ENCODE measurements at regions not wholly inside any gene's neighbourhood (a gene's known extent, or its start where the extent isn't known, plus 50 kb on each side); places are given as distances from the start of the nearest gene placed in this dataset.

DNA sequence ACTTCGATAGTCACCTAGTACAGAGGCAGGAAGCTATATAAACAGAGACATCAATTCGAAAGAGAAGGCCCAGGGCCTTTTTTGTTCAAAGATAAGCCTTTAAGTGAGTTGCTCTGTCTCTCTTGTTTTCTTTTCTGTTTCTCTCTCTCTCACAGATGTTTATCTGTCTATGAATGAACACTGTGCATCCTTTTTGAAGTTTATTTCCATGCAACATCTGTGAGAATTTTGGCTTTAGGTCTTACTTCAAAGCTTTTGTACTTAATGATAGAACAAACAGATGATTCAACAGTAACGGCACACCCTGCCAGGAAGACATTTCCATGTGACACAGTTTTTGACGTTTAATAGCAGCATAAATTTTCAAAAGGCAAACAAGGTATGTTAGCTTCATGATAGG is 1413.1 kb upstream of the CDH6 start:
- DNase-seq: no peak

DNA sequence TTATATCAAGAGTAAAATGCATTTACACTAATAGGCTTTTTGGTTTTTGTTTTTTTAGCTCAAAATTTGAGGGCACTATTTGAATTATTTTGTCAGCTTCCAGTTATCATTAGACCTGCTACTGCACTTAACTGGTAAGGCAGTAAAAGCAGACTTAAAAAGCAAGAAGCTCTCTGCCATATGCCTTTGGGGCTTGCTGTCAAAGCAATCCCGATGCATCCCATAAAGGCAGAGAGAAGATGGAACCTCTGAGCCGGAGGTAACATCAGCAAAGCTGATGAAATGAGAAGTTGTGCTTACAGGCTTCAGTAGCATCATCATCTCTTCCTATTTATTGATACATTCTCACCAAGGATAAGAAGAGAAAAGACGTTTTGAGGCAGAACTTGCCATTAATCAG is 1414.3 kb upstream of the CDH6 start:
- no peak for DNase-seq

DNA sequence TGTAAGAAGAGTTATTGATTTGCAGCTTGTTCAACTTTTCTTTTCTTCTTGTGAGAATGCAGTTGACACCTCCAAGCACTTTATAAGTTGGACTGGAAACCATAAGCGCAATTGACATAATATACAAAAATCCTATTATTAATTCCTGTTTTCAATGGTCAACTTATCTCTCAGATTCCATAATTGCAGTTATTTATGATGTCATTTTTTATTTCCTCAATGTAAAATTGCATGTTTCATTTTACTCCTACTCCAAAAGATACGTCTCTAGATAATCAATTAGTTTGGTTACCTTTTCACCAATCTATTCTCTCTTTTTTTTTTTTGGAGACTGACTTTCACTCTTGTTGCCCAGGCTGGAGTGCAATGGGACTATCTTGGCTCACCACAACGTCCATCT is 1416.1 kb upstream of the CDH6 start:
- DNase-seq: no peak

DNA sequence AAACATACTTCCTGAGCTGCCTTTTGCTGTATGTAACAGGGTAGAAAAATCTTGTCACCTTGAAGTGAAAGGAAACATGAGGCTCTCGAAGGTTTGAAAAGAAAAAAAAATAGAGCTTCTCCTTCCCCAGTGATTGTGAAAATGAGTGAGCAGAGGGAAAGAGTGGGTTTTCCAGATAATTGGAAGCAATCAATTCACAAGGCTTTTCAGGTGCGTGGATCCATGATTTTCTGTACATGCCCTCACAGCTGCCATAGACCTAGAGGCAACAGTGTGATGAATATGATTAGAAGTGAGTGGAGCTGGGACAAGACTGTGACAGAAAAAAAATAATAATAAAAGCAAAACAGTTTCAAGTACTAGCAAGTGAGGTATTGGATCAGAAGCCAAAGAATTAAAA is 1422.5 kb upstream of the CDH6 start:
- no peak for DNase-seq

DNA sequence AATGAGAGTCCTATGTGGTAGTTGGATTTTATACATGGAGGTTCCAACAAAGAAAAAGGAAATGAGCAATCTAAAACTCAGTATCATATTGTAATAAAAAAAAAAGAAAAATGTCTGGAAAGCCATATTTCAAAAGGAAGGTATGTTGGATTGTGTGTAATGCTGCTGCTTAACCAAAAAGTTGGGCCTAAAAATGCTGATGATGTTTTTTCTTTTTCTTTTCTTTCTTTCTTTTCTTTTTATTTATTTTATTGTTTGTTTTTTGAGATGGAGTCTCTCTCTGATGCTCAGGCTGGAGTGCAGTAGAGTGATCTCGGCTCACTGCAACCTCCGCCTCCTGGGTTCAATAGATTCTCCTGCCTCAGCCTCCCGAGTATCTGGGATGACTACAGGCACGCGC is 1424.0 kb upstream of the CDH6 start:
- no peak for DNase-seq

DNA sequence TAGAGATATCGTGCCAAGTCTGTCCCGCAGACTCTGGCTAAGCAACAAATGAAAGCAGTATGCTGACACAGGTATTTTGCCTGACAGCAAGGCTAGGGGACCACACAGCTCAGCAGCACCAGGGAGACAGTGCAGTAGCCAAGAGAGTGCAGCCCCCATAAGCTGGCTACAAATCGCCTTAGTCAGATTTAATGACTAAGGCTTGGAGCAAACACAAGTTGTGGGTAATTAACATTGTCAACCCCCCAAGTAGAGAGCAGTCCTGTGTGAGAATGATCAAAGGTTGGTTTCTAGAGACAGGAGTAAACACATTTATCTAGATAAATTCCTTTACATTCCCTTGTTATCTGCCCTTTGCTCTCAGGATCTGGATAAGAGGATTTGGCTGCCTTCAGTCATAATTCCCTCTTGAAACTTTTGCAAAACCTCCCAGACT is 1434.5 kb upstream of the CDH6 start:
- DNase-seq: no peak

DNA sequence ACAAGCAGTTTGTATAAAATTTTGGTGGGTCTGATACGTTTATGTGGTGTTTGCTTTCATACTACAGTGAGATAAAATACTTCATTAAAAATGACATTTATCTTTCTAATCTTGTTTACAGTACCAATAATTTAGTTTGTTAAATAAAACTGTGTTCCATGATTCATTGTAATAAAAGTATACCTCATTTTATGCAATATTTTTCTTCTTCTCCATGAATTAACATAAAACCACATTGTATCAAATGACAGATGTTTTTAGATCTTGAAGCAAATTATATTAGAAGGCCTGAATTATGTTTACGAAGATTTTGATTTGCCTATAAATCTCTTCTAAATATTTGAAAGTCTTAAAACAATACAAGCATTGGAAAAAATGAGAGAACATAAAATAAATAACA is 1443.0 kb upstream of the CDH6 start:
- no peak for DNase-seq

DNA sequence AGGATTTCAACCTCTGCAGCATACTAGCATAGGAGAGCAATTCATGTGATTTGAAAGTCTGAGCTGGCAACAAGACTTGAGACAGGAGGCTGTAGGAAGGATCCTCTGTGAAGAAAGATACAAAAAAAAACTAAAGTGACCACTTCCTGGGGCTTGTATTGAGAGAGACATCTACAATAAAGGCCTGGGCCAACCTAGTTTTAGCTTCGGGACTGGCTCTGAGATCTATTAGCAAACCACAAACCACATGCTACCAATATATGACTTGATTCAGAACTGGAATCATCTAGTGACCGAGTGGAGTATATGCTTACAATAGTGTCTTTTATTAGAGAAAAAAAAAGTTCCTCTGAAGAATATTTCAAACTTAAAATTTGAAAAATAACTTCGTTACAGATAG is 1448.9 kb upstream of the CDH6 start:
- DNase-seq: no peak

DNA sequence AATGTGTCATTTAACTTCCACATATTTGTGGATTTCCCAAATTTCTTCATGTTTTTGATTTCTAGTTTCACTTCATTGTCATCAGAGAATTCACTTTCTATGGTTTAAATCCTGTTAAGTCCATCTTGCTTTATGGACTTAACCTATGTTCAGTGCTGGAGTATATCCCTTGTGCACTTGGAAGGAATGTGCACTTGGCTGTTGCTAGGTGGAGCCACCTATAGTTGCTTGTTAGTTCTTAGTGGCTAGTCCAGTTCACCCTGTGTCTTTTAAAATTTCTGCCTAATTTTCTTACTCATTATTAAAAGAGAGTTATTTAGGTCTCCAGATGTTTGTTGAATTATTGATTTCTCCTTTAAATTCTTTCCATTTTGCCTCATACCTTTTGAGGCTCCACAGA is 1472.5 kb upstream of the CDH6 start:
- DNase-seq: no peak

DNA sequence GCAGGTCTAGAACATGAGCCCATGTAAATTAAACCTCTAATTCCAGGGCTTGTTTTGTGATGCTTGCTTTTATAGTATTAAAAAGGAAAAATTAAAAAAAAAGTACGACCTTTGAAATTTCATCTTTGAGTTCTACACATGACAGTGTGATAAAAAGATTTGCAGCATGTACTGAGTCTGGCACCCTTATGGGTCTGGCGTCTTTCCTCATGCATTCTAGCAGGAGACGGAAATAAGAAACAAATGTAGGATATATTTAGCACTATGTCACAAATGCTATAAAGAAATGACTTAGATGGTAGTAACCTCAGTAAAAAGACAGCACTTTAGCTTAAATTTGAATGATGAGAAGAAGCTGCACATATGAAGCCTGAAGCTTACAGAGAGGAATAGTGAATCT is 1474.3 kb upstream of the CDH6 start:
- no peak for DNase-seq

DNA sequence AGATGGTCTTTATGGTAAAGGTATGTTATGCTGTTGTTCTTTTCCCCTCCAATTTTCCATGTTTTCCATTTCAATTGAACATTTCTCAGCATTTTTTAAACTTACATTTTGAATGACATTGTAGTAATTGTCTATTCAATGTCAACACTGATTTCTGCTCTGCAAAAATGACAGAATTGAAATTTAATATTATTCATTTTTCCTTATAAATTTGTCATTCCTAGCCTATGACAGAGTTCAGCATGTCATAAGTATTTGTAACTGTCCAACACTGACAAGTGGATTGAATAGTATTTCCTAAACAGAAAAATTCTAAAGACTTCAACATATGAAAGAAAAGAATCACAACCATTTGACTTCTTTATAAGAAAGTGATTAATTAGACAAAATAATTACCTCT is 1478.3 kb upstream of the CDH6 start:
- no peak for DNase-seq

DNA sequence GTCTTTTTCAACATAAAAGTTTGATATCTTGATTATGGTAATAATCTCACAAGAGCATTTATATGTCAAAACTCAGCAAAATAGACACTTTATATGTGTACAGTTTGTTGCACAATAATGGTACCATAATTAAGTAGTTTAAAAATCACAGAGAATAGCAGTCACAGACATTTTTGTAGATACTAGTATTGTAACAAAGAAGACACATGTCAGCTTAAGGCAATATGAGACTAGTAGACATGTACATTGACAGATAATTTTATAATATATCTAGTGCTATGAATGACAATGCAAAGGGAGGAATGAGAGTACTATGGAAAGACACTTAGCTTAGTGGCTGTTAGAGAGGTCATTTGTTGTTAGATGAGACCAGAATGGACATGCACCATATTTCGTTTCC is 1490.6 kb upstream of the CDH6 start:
- no peak for DNase-seq

DNA sequence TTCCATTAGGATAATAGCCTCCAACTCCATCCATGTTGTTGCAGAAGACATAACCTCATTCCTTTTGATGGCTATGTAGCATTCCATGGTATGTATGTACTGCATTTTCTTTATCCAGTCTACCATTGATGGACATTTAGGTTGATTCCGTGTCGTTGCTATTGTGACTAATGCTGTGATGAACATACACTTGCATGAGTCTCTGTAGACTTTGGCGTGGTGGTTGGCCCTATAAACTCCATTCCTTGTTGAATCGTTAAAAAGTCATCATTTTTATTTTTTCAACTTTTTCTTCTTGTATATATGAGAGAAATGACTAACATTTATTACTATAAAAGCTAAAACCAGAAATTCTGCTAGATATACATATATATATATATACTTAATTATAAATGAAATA is 1491.9 kb upstream of the CDH6 start:
- DNase-seq: no peak

DNA sequence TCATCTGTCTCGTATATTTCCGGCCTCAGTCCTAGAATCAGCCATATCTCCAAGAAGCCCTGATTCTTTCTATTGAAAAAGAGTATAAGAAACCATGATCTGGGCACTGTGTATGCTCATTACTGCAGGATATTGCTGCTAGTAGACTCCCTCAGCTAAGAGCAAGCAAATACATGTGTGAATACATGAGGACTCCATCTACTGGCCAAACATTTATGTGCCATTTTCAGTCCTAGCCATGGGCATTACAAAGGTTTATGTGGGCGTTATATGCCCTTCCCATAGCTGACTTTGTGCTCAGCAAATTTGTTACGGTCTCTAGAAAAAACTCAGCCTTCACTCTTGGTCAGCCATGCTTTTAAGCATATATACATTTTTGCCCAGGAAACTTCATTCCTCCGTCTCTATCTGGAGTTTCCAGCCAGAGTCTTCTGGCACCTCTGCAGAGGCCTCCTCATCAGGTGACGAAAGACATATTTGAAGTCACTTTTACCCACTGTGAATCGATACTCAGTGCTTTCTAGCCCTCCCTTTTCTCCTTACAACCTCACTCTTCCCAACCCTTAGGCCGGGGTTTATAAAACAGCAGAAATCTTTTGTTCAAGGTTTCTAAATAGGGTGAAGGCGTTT is 1495.6 kb upstream of the CDH6 start:
- no peak for DNase-seq

DNA sequence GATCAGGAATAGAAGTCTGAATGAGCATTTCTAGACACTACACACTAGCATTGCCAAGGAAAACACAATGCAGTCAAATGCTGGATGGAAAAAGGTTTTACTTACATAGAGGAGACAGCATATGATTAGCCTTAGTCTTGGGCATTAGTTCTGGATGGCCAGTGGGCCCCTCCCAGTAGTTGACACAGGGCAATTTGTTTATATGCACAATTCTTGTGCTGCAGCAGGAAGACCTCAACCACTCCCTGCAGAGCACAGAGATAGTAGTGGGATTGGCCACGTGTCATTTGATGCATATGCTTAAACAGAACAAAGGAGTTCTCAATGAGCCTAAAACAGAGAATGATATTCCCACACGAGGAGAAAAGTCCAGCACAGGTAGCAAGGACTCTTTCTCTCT is 1496.2 kb upstream of the CDH6 start:
- DNase-seq: no peak

DNA sequence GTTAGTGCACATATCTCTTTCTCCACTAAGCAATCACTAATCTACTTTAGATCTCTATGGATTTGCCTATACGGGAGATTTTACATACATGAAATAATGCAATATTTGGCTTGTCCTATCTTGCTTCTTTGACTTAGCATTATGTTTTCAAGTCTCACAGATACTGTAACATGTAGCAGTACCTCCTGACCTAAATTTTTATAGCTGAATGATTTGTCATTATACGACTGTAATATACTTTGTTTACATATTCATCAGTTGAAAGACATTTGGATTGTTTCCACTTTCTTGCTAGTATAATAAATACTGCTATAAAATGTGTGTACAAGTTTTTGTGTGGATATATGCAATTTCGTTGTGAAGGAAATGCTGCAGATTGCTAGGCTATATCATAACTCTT is 1520.8 kb upstream of the CDH6 start:
- DNase-seq: no peak

DNA sequence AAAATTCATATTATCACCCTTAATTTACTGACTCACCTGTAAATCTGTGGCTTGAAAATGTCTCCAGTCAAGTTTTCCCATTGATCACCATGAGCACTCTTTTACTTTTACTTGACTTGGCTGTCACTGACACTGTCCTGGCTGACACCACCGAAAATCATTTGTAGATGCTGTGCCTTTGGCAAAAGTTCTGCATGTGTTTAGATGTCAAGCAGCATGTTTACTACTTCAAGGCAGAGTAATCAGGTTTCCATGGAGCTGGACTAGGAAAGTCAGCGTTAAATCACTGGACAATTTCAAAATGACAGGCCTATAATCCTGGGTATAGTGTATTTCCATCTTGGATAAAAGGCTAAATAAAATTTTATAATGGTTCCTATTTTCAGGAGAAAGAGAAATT is 1530.6 kb upstream of the CDH6 start:
- no peak for DNase-seq

DNA sequence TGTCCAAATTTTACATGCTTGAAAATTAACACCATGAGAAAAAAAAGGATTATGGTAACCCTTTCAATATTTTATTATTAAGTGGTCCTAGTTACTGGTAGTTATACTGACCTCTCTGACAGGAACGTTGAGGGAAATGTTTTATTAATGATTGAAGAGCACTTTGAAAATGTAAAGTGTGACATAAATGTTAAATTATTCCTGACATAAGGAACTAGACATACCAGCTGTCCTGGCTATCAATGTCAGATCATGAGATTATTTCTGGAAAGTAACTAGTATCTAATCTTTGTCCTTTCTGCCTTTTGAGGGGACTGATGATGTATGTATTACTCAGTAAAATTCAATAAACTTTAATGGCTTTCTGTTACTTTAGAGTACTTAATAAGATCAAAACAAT is 1538.5 kb upstream of the CDH6 start:
- no peak for DNase-seq

DNA sequence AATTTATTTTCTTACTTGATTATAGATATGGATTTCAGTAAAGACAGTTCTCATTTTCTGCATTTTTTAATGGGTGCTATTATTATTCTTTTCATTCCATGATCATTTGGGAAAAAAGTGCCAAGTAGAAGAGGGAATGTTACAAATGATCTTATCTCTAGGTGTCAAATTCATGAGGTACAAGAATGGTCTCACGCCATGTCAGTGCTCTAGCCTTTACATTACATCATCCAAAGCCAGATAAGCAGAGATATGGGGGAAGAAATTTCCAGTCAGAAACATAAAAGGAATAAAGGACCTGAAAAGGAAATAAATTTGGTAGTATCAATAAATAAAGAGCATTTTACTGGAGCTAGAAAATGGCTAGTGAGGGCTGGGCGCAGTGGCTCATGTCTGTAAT is 1544.2 kb upstream of the CDH6 start:
- DNase-seq: no peak

DNA sequence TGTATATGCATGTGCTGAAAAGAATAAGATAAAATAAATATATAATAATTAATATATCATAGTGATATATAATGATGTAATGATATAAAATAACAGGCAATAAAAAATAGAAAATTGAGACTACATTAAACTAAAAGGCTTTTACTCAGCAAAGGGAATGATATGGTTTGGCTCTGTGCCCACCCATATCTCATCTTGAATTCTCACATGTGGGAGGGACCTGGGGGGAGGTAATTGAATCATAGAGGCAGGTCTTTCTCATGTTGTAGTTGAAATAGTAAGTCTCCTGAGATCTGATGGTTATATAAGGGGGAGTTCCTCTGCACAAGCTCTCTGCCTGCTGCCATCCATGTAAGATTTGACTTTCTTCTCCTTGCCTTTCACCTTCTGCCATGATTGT is 1550.9 kb upstream of the CDH6 start:
- no peak for DNase-seq

DNA sequence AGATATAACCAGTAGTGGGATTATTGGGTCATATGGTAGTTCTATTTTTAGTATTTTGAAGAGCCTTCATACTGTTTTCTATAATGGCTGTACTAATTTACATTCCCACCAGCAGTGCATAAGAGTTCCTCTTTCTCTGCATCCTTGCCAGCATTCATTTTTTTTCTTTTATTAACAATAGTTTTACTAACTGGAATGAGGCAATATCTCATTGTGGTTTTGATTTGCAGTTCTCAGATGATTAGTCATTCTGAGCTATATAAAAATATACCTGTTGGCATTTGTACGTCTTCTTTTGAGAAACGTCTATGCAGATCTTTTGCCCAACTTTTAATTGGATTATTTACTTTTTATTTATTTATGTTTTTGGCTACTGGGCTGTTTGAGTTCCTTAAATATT is 1579.3 kb upstream of the CDH6 start:
- DNase-seq: no peak

DNA sequence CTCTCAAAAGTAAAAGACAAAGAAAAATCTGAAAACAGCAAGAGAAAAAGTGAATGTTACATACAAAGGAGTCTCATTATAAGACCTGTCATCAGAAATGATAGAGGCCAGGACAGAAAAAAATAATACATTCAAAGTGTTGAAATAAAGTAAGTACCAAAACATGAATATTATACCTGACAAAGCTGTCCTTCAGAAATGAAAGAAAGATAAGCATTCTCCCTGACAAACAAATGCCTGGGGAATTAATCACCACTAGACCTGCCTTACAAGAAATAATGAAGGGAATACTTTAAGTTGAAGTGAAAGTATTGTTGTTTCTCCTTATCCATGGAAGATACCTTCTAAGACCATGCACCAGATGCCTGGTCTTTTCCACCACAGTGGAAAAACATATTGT is 1605.2 kb upstream of the CDH6 start:
- DNase-seq: no peak

DNA sequence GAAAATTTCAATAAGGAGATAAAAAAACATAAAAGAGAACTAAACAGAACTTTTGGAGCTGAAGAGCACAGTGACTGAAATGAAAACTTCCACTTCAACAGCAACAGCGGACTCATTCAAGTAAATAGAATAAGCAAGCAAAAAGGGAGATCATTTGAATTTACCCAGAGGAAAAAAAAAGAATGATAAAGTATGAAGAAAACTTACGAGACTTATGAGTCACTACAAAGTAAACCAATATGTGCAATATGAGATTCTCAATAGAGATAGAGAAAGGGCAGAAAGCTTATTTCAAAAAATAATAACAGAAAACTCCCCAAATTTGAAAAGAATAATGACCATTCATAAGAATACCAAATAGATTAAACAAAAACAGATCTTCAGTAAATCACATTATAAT is 1605.7 kb upstream of the CDH6 start:
- no peak for DNase-seq

DNA sequence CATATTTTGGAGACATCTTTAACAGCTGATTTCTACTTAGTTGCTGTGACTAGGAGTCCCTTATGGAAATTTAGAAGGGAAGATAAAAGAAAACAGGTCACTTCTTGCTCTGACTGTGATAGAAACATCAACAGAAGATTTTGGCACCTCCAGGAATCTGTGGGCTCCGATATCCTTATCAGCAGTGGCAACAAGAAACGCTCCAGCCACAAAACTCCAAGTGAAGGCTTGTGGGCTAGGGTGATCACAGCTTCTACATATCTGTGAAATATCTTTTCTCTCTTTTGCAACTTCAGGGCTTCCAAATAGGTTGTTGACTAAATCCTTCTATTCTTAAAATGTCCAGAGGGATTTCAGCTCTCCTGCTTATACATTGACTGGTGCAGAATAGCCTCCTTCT is 1625.5 kb upstream of the CDH6 start:
- DNase-seq: no peak

DNA sequence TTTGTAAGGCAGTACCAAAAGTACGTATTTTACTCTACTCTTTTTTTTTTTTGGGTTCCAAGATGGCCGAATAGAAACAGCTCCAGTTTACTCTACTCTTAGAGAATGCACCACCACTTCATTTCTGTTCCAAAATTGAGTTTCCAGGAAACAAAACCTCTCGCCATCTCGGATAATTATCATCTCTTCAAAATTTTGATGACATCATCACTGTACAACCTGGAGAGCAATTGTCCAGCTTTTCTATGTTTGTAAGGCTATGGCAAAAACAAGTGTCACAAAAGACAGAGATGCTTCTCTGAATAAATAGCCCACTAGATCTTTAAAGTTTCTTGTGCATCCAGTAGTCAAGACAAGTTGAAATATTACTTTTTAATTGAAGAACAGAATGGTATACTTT is 1631.9 kb upstream of the CDH6 start:
- no peak for DNase-seq

DNA sequence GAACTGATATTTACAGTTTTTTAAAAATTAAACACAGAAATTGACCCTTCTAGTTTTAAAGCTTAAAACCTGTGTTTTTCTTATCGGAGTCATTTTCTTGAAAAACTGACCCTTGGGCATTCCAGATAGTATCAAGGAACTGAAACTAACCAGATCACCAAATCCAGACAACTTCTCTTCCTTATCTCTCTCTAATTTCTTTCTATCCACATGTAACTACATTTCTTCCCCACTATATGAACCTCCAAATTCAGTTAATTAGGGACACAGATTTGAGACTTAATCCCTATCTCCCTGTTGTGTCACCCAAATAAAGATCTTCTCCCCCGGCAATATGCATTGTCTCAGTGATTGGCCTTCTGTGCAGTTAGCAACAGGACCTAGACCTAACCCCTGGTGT is 1643.0 kb upstream of the CDH6 start:
- DNase-seq: no peak

Measured in NK-92 treated with Interleukin-12 subunit alpha and Interleukin-12 subunit beta, amount 100 ng/mL, for 24 hours (cell line).